ENCODE measurements at regions not wholly inside any gene's neighbourhood (a gene's known extent, or its start where the extent isn't known, plus 50 kb on each side); places are given as distances from the start of the nearest gene placed in this dataset.

DNA sequence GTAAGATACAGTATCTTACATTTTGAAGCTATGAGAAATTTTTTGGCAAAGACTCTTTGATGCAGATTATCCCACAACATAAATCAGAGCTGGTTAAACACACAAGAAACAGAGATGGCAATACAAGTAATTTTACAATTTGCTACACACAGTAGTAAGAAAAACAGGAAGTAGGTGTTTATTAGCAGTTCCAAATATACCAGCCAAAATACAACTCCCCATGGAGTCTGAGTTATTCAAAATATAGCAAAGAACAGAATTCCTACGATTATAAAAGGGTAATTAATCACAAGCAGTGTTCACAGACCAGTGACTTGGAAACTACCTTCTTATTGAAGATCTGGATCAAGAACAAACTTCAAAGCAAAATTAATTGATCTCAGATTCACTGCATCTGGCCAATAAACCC, 83.9 kb downstream of the BMP4 start:
- no peak for DNase-seq (ENCODE audit: low spot score in 2 of 2)
- no peak overlapping the region for H3K27ac Mint-ChIP-seq
- peaks cover 0 to 6% of the 10 kb centered on the region in 2 donors for H3K36me3 Mint-ChIP-seq
- ATAC-seq, result no peak
- peaks cover 6 to 14% of the 10 kb centered on the region in 2 donors for H3K9me3 Mint-ChIP-seq

GRCh38 chr14:53871951-53872350, 84.7 kb downstream of the BMP4 start:
- DNase-seq (ENCODE audit: low spot score in 2 of 2) (no peak), ATAC-seq (no peak)
- no peak overlapping the region for H3K27ac Mint-ChIP-seq
- peaks cover 0 to 6% of the 10 kb centered on the region in 2 donors for H3K36me3 Mint-ChIP-seq
- peaks cover 6 to 10% of the 10 kb centered on the region in 2 donors for H3K9me3 Mint-ChIP-seq

GRCh38 chr14:53871011-53871410, 85.6 kb downstream of the BMP4 start:
- H3K27ac Mint-ChIP-seq, result no peak overlapping the region
- H3K36me3 Mint-ChIP-seq, result no peaks in the 10 kb centered on the region
- DNase-seq (ENCODE audit: low spot score in 2 of 2) (no peak), ATAC-seq (no peak)
- H3K9me3 Mint-ChIP-seq, result peaks cover 0 to 4% of the 10 kb centered on the region in 2 donors

- ATAC-seq, result no peak
These were observed 90.9 kb downstream of the BMP4 start for GRCh38 chr14:53865711-53866110.

GRCh38 chr14:53861781-53862180, 94.8 kb downstream of the BMP4 start:
- ATAC-seq, result no peak
- DNase-seq (ENCODE audit: low spot score in 2 of 2), result no peak
- Mint-ChIP-seq H3K27ac (no peak overlapping the region), H3K9me3 (no peaks in the 10 kb centered on the region), H3K36me3 (no peaks in the 10 kb centered on the region)

More at GRCh38 chr14:53865711-53866110, 90.9 kb downstream of the BMP4 start:
- no peak overlapping the region for H3K27ac Mint-ChIP-seq
- DNase-seq (ENCODE audit: low spot score in 2 of 2), result no peak
- no peaks in the 10 kb centered on the region for H3K36me3 Mint-ChIP-seq
- H3K9me3 Mint-ChIP-seq, result peaks cover 0 to 4% of the 10 kb centered on the region in 2 donors

GRCh38 chr14:53858345-53858684, 98.3 kb downstream of the BMP4 start:
- no peak for ATAC-seq
- H3K9me3 Mint-ChIP-seq, result no peaks in the 10 kb centered on the region
- H3K36me3 Mint-ChIP-seq, result no peaks in the 10 kb centered on the region

DNA sequence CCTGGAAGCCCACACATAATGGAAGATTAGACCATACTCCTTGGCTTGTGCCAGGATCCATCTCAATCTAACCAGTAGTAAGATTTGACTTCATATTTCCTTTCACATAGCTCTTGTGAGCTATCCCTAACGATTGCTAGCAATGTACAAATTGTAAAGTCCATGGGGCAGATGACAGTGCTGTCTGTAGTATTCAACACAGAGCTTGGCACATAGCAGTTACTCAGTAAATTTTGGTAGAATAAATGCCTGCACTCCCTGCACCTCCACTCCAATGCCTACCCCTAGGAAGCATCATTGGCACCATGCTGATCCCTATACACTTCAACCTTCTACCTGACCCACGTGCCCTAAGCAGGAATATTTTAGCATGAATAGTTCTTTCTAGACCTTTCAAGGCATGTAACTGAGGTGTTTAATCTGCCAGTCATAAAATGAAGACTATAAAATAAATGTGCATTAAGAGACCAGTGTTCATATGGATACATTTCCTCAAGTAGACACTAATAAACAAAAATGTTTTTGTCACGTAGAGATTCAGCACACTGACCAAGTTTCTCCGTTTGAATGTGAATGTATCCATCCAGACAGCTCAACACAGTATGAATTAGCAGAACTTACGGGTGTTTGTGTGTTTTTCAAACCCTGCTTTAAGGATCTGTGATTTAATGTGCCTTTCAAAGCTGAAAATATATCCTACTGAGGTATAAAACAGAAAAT, 98.8 kb downstream of the BMP4 start:
- Mint-ChIP-seq H3K27ac (no peak overlapping the region), H3K9me3 (no peaks in the 10 kb centered on the region), H3K36me3 (no peaks in the 10 kb centered on the region)
- DNase-seq (ENCODE audit: low spot score in 2 of 2) (no peak), ATAC-seq (no peak)

More at GRCh38 chr14:53858345-53858684, 98.3 kb downstream of the BMP4 start:
- DNase-seq (ENCODE audit: low spot score in 2 of 2), result no peak
- H3K27ac Mint-ChIP-seq, result no peak overlapping the region

GRCh38 chr14:53855574-53855973, 101.1 kb downstream of the BMP4 start:
- no peak for ATAC-seq
- no peak for DNase-seq (ENCODE audit: low spot score in 2 of 2)
- no peaks in the 10 kb centered on the region for H3K36me3 Mint-ChIP-seq
- peaks cover 0 to 2% of the 10 kb centered on the region in 2 donors for H3K9me3 Mint-ChIP-seq
- no peak overlapping the region for H3K27ac Mint-ChIP-seq

DNA sequence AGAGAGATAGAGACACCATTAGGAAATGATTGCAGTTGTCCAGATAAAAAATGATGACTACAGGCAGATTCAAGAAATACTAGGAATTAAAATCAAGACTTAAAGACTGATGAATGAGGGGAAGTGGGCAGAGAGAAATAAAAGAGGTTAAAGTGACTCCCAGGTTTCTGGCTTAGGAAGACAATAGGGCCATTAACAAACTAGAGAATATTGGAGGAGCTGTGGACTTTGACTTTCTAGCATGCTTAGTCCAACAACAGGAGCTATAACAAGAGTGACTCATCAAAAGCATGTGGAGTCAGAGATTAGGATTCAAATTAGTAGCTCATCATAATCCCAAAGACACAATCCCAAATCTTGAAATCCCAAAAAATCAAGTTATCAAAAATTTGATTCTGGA, 101.5 kb downstream of the BMP4 start:
- DNase-seq (ENCODE audit: low spot score in 2 of 2), result no peak
- Mint-ChIP-seq H3K27ac (no peak overlapping the region), H3K36me3 (no peaks in the 10 kb centered on the region), H3K9me3 (peaks cover 0 to 6% of the 10 kb centered on the region in 2 donors)
- ATAC-seq, result no peak

DNA sequence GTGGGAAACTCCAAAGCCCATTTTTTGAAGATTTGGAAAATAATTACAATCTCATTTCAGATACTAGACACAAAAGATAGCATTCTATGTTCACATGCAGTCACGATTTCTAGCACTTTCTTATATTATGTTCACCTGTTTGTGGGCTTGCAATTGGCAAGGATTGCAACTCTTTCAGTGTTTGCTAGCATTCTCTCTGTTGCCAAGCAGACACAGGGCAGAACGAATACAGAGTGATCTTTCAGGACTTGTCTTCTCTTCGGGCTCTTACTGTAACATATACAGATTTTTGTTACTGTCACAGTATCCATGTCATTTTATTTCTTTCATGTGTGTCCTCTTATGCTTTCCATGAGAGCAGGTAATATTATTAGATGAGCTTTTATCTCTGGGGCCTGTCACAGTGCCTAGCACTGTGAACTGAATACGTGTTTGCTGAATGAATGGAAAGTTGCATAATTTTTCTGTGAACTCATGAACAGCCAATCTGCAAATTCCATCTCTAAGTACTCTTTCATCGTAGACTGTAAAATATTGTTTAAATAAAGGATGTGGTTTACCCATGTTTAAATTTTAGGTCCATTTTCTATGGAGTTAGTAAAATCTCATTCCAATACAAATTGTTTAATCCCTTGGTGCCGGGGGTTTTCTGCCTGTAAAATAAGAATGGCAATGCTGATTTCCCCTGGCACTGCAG, 105.1 kb downstream of the BMP4 start:
- no peak for ATAC-seq
- Mint-ChIP-seq H3K36me3 (no peaks in the 10 kb centered on the region), H3K27ac (no peak overlapping the region), H3K9me3 (peaks cover 0 to 6% of the 10 kb centered on the region in 2 donors)
- no peak for DNase-seq (ENCODE audit: low spot score in 2 of 2)

DNA sequence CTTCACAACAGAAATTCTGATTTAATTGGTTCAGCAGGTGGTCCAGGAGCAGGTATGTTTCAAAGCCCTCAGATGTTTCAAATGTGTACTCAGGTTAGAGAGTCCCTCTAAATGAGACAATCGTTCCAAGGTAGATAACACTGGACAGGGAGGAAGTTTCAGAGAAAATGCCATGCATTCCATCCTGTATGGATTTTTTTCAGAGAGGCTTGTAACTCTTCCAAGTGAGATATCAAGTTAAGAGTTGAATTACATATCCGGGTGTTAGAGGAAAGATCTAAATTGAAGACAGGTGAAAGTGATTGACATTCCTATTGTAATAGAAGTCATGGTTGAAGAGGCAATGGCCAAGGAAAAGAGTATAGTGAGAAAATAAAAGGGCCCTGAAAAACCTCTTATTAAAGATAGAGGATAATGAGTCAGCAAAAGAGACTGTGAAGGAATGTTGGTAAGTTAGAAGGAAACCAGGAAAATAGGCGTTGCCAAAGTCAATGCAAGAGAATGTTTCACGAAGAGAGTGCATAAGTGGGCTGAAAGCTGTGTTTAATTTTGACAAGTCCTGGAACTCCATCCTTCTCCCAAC, 105.8 kb downstream of the BMP4 start:
- ATAC-seq (no peak), DNase-seq (ENCODE audit: low spot score in 2 of 2) (no peak)
- no peak overlapping the region for H3K27ac Mint-ChIP-seq
- no peaks in the 10 kb centered on the region for H3K36me3 Mint-ChIP-seq
- H3K9me3 Mint-ChIP-seq, result peaks cover 0 to 6% of the 10 kb centered on the region in 2 donors

DNA sequence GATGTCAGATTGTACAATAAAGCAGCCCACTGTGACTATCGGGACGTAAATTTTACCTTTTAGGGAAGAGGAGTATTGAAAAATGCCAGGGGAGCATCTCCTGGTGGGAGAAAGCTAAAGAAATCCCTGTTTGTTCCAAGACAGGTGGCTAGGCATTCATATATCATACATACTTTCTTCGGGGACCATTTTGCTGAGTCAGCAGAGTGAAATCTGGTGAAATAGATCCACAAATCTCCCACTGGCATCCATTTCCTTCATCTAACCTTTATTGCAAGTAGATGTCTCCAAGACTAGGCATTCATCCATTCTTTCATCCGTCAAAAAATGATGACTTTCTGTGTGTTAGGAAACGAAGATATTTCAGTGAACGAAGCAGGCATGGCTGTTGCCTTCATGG, 107.1 kb downstream of the BMP4 start:
- no peak overlapping the region for H3K27ac Mint-ChIP-seq
- no peaks in the 10 kb centered on the region for H3K36me3 Mint-ChIP-seq
- ATAC-seq (no peak), DNase-seq (ENCODE audit: low spot score in 2 of 2) (no peak)
- peaks cover 0 to 6% of the 10 kb centered on the region in 2 donors for H3K9me3 Mint-ChIP-seq

DNA sequence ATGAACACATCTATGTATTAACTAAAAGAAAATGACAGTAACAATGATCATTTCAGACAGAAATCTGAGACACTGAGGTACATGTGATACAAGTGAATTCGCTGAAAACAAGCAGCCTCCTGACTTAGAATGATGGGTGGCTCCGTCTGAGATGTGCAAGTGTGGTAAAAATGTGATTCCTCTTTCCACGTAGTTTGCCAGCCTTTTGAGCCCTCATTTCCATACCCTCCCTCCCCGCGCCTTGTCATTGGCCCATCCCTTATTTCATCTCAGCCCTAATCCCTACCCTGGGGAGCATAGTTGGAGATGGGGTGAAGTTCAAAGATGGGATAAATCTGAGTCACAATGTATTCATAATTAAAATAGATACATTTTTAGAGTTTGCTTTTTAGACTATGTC, 107.8 kb downstream of the BMP4 start:
- Mint-ChIP-seq H3K27ac (no peak overlapping the region), H3K36me3 (no peaks in the 10 kb centered on the region), H3K9me3 (peaks cover under 1 to 6% of the 10 kb centered on the region in 2 donors)
- DNase-seq (ENCODE audit: low spot score in 2 of 2), result no peak
- no peak for ATAC-seq

GRCh38 chr14:53847881-53848280, 108.7 kb downstream of the BMP4 start:
- H3K27ac Mint-ChIP-seq, result no peak overlapping the region
- H3K9me3 Mint-ChIP-seq, result peaks cover 5 to 6% of the 10 kb centered on the region in 2 donors
- ATAC-seq, result no peak

GRCh38 chr14:53847057-53847456, 109.6 kb downstream of the BMP4 start:
- ATAC-seq (no peak), DNase-seq (ENCODE audit: low spot score in 2 of 2) (no peak)
- no peaks in the 10 kb centered on the region for H3K36me3 Mint-ChIP-seq
- no peak overlapping the region for H3K27ac Mint-ChIP-seq
- H3K9me3 Mint-ChIP-seq, result peaks cover 5 to 6% of the 10 kb centered on the region in 2 donors

More at GRCh38 chr14:53847881-53848280, 108.7 kb downstream of the BMP4 start:
- DNase-seq (ENCODE audit: low spot score in 2 of 2), result no peak
- no peaks in the 10 kb centered on the region for H3K36me3 Mint-ChIP-seq

- no peaks in the 10 kb centered on the region for H3K36me3 Mint-ChIP-seq
- DNase-seq (ENCODE audit: low spot score in 2 of 2) (no peak), ATAC-seq (no peak)
- H3K27ac Mint-ChIP-seq, result no peak overlapping the region
- H3K9me3 Mint-ChIP-seq, result peaks cover 5 to 6% of the 10 kb centered on the region in 2 donors
These were observed 110.6 kb downstream of the BMP4 start for GRCh38 chr14:53845813-53846693.

DNA sequence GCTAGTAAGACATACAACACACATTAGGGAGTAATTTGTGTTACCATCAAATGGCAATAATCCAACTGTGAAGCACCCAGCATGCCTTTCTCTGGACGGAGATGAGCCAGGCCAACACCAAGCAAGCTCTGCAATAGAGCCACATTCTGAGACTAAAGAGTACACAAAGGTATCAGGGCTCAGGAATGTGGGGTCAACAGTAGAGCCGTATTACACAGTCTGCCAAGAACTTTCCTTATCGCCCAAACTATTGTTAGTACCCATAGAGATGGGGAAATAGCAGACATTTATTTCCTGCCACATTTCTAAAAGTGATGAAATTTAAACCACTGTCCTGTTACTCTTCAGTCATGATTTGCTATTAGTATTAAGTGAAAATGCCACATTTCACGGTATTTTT, 113.7 kb downstream of the BMP4 start:
- Mint-ChIP-seq H3K9me3 (peaks cover 7 to 11% of the 10 kb centered on the region in 2 donors), H3K27ac (no peak overlapping the region), H3K36me3 (no peaks in the 10 kb centered on the region)
- DNase-seq (ENCODE audit: low spot score in 2 of 2) (no peak), ATAC-seq (no peak)
